ENCODE measurements at regions not wholly inside any gene's neighbourhood (a gene's known extent, or its start where the extent isn't known, plus 50 kb on each side); places are given as distances from the start of the nearest gene placed in this dataset.
"Not testable (repeated sequence)": the region's sequence is repeated elsewhere in the genome, so short reads cannot be mapped to it uniquely, and the experiment has no call there.

DNA sequence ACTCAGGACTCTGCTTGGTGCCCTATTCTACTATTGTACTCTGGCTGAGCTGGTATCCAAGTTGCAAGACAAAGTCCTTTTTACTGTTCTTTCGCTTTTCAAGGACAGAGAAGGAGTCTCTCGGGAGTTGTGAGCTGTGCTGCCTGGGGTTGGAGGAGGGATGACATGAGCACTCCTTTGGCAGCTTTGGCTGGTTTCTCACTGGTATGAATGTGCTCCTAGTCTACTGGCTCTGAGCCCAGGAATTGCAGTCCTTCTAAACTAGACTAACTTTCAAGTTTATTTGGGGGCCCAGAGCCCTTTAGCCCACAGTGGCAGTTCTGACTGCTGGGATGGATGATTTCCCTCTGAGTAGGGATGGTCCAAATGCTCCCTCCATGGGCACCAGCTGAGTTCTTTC is 997.1 kb downstream of the RAB28 start:
- Histone ChIP-seq H2AFZ (ENCODE audit: low read length) (no peak overlapping the region), H4K20me1 (ENCODE audit: insufficient read depth, low read length) (no peaks in the 10 kb centered on the region), H3K27me3 (replicated peaks; ENCODE audit: insufficient read depth, low read length) (no peaks in the 10 kb centered on the region), H3K36me3 (replicated peaks; ENCODE audit: insufficient read depth, low read length) (no peaks in the 10 kb centered on the region), H3K9me2 (replicated peaks; ENCODE audit: insufficient read depth, low read length) (no peaks in the 10 kb centered on the region), H3K9me3 (replicated peaks; ENCODE audit: insufficient read depth, low read length) (no peaks in the 10 kb centered on the region), H3K4me1 (ENCODE audit: low read length) (no peaks in the 10 kb centered on the region), H3K4me2 (ENCODE audit: low read depth, low read length) (no peak overlapping the region), H3K9ac (ENCODE audit: low read length) (no peak overlapping the region), H3K79me2 (ENCODE audit: low read length) (no peaks in the 10 kb centered on the region), H3K27ac (ENCODE audit: low read length) (no peak overlapping the region), H3F3A (ENCODE audit: insufficient read depth, low read length) (no peaks in the 10 kb centered on the region), H3K4me3 (ENCODE audit: low read length) (no peak overlapping the region)
- TF ChIP-seq EZH2 (optimal IDR thresholded peaks at IDR 0.05; ENCODE audit: low read depth, low read length) (no peak), EZH2phosphoT487 (IDR thresholded peaks at IDR 0.05; ENCODE audit: low read length) (no peak)
- TF ChIP-seq, protein P1, sequence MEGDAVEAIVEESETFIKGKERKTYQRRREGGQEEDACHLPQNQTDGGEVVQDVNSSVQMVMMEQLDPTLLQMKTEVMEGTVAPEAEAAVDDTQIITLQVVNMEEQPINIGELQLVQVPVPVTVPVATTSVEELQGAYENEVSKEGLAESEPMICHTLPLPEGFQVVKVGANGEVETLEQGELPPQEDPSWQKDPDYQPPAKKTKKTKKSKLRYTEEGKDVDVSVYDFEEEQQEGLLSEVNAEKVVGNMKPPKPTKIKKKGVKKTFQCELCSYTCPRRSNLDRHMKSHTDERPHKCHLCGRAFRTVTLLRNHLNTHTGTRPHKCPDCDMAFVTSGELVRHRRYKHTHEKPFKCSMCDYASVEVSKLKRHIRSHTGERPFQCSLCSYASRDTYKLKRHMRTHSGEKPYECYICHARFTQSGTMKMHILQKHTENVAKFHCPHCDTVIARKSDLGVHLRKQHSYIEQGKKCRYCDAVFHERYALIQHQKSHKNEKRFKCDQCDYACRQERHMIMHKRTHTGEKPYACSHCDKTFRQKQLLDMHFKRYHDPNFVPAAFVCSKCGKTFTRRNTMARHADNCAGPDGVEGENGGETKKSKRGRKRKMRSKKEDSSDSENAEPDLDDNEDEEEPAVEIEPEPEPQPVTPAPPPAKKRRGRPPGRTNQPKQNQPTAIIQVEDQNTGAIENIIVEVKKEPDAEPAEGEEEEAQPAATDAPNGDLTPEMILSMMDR (IDR thresholded peaks at IDR 0.05; ENCODE audit: low read length): no peak
- no peak for DNase-seq

DNA sequence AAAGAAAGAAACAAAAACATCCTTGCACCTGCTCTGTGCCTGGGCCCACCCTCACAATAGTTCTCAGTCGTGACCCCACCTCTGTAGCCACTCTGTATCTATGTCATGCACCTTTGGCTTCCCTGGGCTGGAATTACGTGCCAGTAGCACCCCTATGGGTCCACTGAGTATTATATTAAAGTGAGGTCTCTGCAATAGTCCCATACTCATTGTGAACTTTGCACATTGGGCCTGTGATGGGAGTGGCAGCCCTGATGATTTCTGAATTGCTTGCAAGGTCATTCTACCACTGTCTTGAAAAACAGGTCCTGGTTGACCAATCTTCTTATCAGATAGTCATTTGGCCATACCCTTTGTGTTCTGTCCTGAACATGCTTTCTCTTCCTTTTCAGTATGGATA is 1012.1 kb downstream of the RAB28 start:
- no peaks in the 10 kb centered on the region for H4K20me1 ChIP-seq (ENCODE audit: insufficient read depth, low read length)
- H3F3A ChIP-seq (ENCODE audit: insufficient read depth, low read length): no peaks in the 10 kb centered on the region
- TF ChIP-seq, protein P1 (IDR thresholded peaks at IDR 0.05; ENCODE audit: low read length): no peak
- H2AFZ ChIP-seq (ENCODE audit: low read length): no peak overlapping the region
- H3K27me3 ChIP-seq (replicated peaks; ENCODE audit: insufficient read depth, low read length): no peaks in the 10 kb centered on the region
- H3K4me1 ChIP-seq (ENCODE audit: low read length): no peaks in the 10 kb centered on the region
- no peaks in the 10 kb centered on the region for H3K79me2 ChIP-seq (ENCODE audit: low read length)
- H3K9ac ChIP-seq (ENCODE audit: low read length): no peak overlapping the region
- no peak overlapping the region for H3K4me3 ChIP-seq (ENCODE audit: low read length)
- DNase-seq: no peak
- H3K9me3 ChIP-seq (replicated peaks; ENCODE audit: insufficient read depth, low read length): no peaks in the 10 kb centered on the region
- no peak overlapping the region for H3K4me2 ChIP-seq (ENCODE audit: low read depth, low read length)
- H3K36me3 ChIP-seq (replicated peaks; ENCODE audit: insufficient read depth, low read length): no peaks in the 10 kb centered on the region
- H3K9me2 ChIP-seq (replicated peaks; ENCODE audit: insufficient read depth, low read length): no peaks in the 10 kb centered on the region
- H3K27ac ChIP-seq (ENCODE audit: low read length): no peak overlapping the region

DNA sequence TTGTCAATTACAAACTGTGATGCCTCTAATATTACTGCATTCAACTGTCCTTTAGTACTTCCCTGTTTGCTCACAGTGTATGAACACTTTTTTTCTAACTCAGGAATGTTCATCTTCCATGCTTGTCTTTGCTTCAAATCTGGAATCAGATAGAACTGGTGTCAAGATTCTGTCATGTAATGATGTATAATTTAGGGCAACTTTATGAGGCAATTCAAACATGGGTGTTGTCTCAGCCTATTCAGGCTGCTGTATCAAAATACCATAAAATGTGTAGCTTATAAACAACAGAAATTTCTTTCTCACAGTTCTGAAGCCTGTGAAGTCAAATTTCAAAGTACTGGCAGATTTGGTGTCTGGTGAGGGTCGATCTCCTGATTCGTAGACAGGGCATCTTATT is 1012.9 kb downstream of the RAB28 start:
- H3K9me3 ChIP-seq (replicated peaks; ENCODE audit: insufficient read depth, low read length): no peaks in the 10 kb centered on the region
- H4K20me1 ChIP-seq (ENCODE audit: insufficient read depth, low read length): no peaks in the 10 kb centered on the region
- no peak overlapping the region for H3K9ac ChIP-seq (ENCODE audit: low read length)
- H3K36me3 ChIP-seq (replicated peaks; ENCODE audit: insufficient read depth, low read length): no peaks in the 10 kb centered on the region
- TF ChIP-seq EZH2 (optimal IDR thresholded peaks at IDR 0.05; ENCODE audit: low read depth, low read length) (no peak), EZH2phosphoT487 (IDR thresholded peaks at IDR 0.05; ENCODE audit: low read length) (no peak)
- TF ChIP-seq, protein P1 (IDR thresholded peaks at IDR 0.05; ENCODE audit: low read length): no peak
- DNase-seq: no peak
- no peaks in the 10 kb centered on the region for H3K79me2 ChIP-seq (ENCODE audit: low read length)
- no peak overlapping the region for H3K27ac ChIP-seq (ENCODE audit: low read length)
- no peaks in the 10 kb centered on the region for H3F3A ChIP-seq (ENCODE audit: insufficient read depth, low read length)
- H3K4me2 ChIP-seq (ENCODE audit: low read depth, low read length): no peak overlapping the region
- H3K9me2 ChIP-seq (replicated peaks; ENCODE audit: insufficient read depth, low read length): no peaks in the 10 kb centered on the region
- H3K27me3 ChIP-seq (replicated peaks; ENCODE audit: insufficient read depth, low read length): no peaks in the 10 kb centered on the region
- H3K4me1 ChIP-seq (ENCODE audit: low read length): no peaks in the 10 kb centered on the region
- no peak overlapping the region for H3K4me3 ChIP-seq (ENCODE audit: low read length)
- no peak overlapping the region for H2AFZ ChIP-seq (ENCODE audit: low read length)

DNA sequence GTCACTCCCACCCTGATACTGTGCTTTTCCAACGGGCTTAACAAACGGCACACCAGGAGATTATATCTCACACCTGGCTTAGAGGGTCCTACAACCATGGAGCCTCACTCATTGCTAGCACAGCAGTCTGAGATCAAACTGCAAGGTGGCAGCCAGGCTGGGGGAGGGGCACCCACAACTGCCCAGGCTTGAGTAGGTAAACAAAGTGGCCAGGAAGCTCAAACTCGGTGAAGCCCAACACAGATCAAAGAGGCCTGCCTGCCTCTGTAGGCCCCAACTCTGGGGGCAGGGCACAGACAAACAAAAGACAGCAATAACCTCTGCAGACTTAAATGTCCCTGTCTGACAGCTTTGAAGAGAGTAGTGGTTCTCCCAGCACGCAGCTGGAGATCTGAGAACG is 1022.6 kb downstream of the RAB28 start:
- not testable (repeated sequence) for H3K27ac ChIP-seq (ENCODE audit: low read length); H3K9ac ChIP-seq (ENCODE audit: low read length); H3K4me3 ChIP-seq (ENCODE audit: low read length); H4K20me1 ChIP-seq (ENCODE audit: insufficient read depth, low read length); DNase-seq; H3F3A ChIP-seq (ENCODE audit: insufficient read depth, low read length); H3K9me3 ChIP-seq (replicated peaks; ENCODE audit: insufficient read depth, low read length); H3K79me2 ChIP-seq (ENCODE audit: low read length); H3K4me2 ChIP-seq (ENCODE audit: low read depth, low read length); H3K4me1 ChIP-seq (ENCODE audit: low read length); H3K27me3 ChIP-seq (replicated peaks; ENCODE audit: insufficient read depth, low read length); H2AFZ ChIP-seq (ENCODE audit: low read length); H3K9me2 ChIP-seq (replicated peaks; ENCODE audit: insufficient read depth, low read length); H3K36me3 ChIP-seq (replicated peaks; ENCODE audit: insufficient read depth, low read length)
